GM19239 (cell line): ENCODE measurements at regions not wholly inside any gene's neighbourhood (a gene's known extent, or its start where the extent isn't known, plus 50 kb on each side); places are given as distances from the start of the nearest gene placed in this dataset.
"Not testable (repeated sequence)": the region's sequence is repeated elsewhere in the genome, so short reads cannot be mapped to it uniquely, and the experiment has no call there.

ENCODE experiments used
- DNase-seq: peaks from one replicate; pipeline ENCODE4 v3.0.0; 2011; ENCODE audit warnings: low spot score; ENCODE audit not compliant: insufficient read length
- FAIRE-seq: peaks from 2 replicates; lab custom pipeline; 2011; peaks lifted over from hg19 to GRCh38; lab: Jason Lieb, UNC

GRCh38 chr16:87143661-87144121 is 173.5 kb downstream of the C16orf95 start:
- FAIRE-seq = no peak
- no peak for DNase-seq

- no peak for DNase-seq
- FAIRE-seq = no peak
Observed at GRCh38 chr16:87144232-87144631, 173.0 kb downstream of the C16orf95 start.

GRCh38 chr16:87145181-87146176 is 171.7 kb downstream of the C16orf95 start:
- FAIRE-seq = no peak
- DNase-seq = no peak

GRCh38 chr16:87146676-87147075 is 170.5 kb downstream of the C16orf95 start:
- DNase-seq = no peak
- no peak for FAIRE-seq

GRCh38 chr16:87149051-87149450 is 168.1 kb downstream of the C16orf95 start:
- DNase-seq (no peak), FAIRE-seq (no peak)

GRCh38 chr16:87150262-87150661 is 166.9 kb downstream of the C16orf95 start:
- FAIRE-seq = no peak

GRCh38 chr16:87150681-87151280 is 166.4 kb downstream of the C16orf95 start:
- FAIRE-seq (no peak), DNase-seq (no peak)

More at GRCh38 chr16:87150262-87150661, 166.9 kb downstream of the C16orf95 start:
- no peak for DNase-seq

GRCh38 chr16:87152221-87152755 is 164.9 kb downstream of the C16orf95 start:
- DNase-seq (no peak), FAIRE-seq (no peak)

- FAIRE-seq (no peak), DNase-seq (no peak)
Observed at GRCh38 chr16:87153326-87153725, 163.9 kb downstream of the C16orf95 start.

- FAIRE-seq, DNase-seq: not testable (repeated sequence)
Observed at GRCh38 chr16:87155315-87155714, 161.9 kb downstream of the C16orf95 start.

- DNase-seq (no peak), FAIRE-seq (no peak)
Observed at GRCh38 chr16:87156195-87156594, 161.0 kb downstream of the C16orf95 start.

- DNase-seq = no peak
- no peak for FAIRE-seq
Observed at GRCh38 chr16:87160234-87160636, 157.0 kb downstream of the C16orf95 start.

- no peak for DNase-seq
- no peak for FAIRE-seq
Observed at GRCh38 chr16:87160701-87161337, 156.4 kb downstream of the C16orf95 start.

- DNase-seq, FAIRE-seq: not testable (repeated sequence)
Observed at GRCh38 chr16:87161410-87161809, 155.8 kb downstream of the C16orf95 start.

- FAIRE-seq (no peak), DNase-seq (no peak)
Observed at GRCh38 chr16:87161822-87162676, 155.1 kb downstream of the C16orf95 start.

- not testable (repeated sequence) for DNase-seq, FAIRE-seq
Observed at GRCh38 chr16:87162799-87163198, 154.4 kb downstream of the C16orf95 start.

GRCh38 chr16:87163637-87164036 is 153.6 kb downstream of the C16orf95 start:
- no peak for FAIRE-seq
- no peak for DNase-seq

GRCh38 chr16:87165151-87165550 is 152.0 kb downstream of the C16orf95 start:
- FAIRE-seq (no peak), DNase-seq (no peak)

GRCh38 chr16:87165885-87166284 is 151.3 kb downstream of the C16orf95 start:
- no peak for DNase-seq
- FAIRE-seq = no peak
